ENCODE measurements at regions not wholly inside any gene's neighbourhood (a gene's known extent, or its start where the extent isn't known, plus 50 kb on each side); places are given as distances from the start of the nearest gene placed in this dataset.
"Not testable (repeated sequence)": the region's sequence is repeated elsewhere in the genome, so short reads cannot be mapped to it uniquely, and the experiment has no call there.

- H3K27me3 ChIP-seq (ENCODE audit: control insufficient read depth, insufficient read depth, low read length) = no peaks in the 10 kb centered on the region
- H3K27ac ChIP-seq (ENCODE audit: low read length) = no peak overlapping the region
- no peak for DNase-seq
- H3K36me3 ChIP-seq (ENCODE audit: control insufficient read depth, insufficient read depth, low read length) = no peaks in the 10 kb centered on the region
- no peaks in the 10 kb centered on the region for H3K4me1 ChIP-seq (ENCODE audit: control insufficient read depth, insufficient read depth, low read length)
- H3K9me3 ChIP-seq (replicated peaks; ENCODE audit: control insufficient read depth, low read depth, low read length) = no peaks in the 10 kb centered on the region
- no peak overlapping the region for H3K4me3 ChIP-seq (ENCODE audit: low read length)
- no CpG with 5 or more reads among the region's 4 CpGs for WGBS (ENCODE audit: insufficient coverage)
Measured at GRCh38 chr7:145831616-145832206, 284.9 kb upstream of the CNTNAP2 start.

GRCh38 chr7:145817687-145818086, 298.9 kb upstream of the CNTNAP2 start:
- Histone ChIP-seq H3K4me3 (ENCODE audit: low read length) (no peak overlapping the region), H3K9me3 (replicated peaks; ENCODE audit: control insufficient read depth, low read depth, low read length) (peaks cover 5% of the 10 kb centered on the region), H3K36me3 (ENCODE audit: control insufficient read depth, insufficient read depth, low read length) (no peaks in the 10 kb centered on the region), H3K27me3 (ENCODE audit: control insufficient read depth, insufficient read depth, low read length) (no peaks in the 10 kb centered on the region), H3K4me1 (ENCODE audit: control insufficient read depth, insufficient read depth, low read length) (no peaks in the 10 kb centered on the region), H3K27ac (ENCODE audit: low read length) (no peak overlapping the region)
- WGBS (ENCODE audit: insufficient coverage) = 84% methylated on average over 6 of the region's 8 CpGs
- DNase-seq = no peak

- H3K9me3 ChIP-seq (replicated peaks; ENCODE audit: control insufficient read depth, low read depth, low read length) = no peaks in the 10 kb centered on the region
- no peaks in the 10 kb centered on the region for H3K27me3 ChIP-seq (ENCODE audit: control insufficient read depth, insufficient read depth, low read length)
- H3K27ac ChIP-seq (ENCODE audit: low read length) = no peak overlapping the region
- H3K4me1 ChIP-seq (ENCODE audit: control insufficient read depth, insufficient read depth, low read length) = no peaks in the 10 kb centered on the region
- no peak for DNase-seq
- no peak overlapping the region for H3K4me3 ChIP-seq (ENCODE audit: low read length)
- H3K36me3 ChIP-seq (ENCODE audit: control insufficient read depth, insufficient read depth, low read length) = no peaks in the 10 kb centered on the region
Measured at GRCh38 chr7:145812218-145812617, 304.4 kb upstream of the CNTNAP2 start.

GRCh38 chr7:145805496-145805895, 311.1 kb upstream of the CNTNAP2 start:
- not testable (repeated sequence) for H3K9me3 ChIP-seq (replicated peaks; ENCODE audit: control insufficient read depth, low read depth, low read length); H3K36me3 ChIP-seq (ENCODE audit: control insufficient read depth, insufficient read depth, low read length); DNase-seq; H3K27me3 ChIP-seq (ENCODE audit: control insufficient read depth, insufficient read depth, low read length); H3K4me3 ChIP-seq (ENCODE audit: low read length); H3K4me1 ChIP-seq (ENCODE audit: control insufficient read depth, insufficient read depth, low read length); H3K27ac ChIP-seq (ENCODE audit: low read length)
- 73% methylated on average over 3 of the region's 3 CpGs for WGBS (ENCODE audit: insufficient coverage)

DNA sequence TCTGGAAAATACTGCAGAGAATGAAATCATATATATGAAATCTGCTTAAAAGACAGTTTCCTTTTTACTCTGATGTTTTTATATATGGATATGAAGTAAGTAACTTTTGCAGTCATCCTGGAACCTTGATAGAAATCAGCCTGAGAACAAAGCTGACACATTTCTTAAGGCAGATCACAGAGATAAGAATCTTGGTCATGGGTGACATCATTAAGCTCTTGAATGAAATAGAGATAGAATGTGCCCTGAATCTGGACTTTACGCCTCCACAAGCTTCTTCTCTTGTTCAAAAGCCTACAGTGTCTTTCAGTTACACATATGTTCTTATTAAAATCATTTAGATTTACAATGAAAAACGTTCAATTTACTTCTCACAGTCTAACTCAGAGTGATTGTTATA, 319.1 kb upstream of the CNTNAP2 start:
- H3K27ac ChIP-seq (ENCODE audit: low read length) = no peak overlapping the region
- no peak for DNase-seq
- H3K4me3 ChIP-seq (ENCODE audit: low read length) = no peak overlapping the region
- H3K9me3 ChIP-seq (replicated peaks; ENCODE audit: control insufficient read depth, low read depth, low read length) = no peaks in the 10 kb centered on the region
- H3K36me3 ChIP-seq (ENCODE audit: control insufficient read depth, insufficient read depth, low read length) = no peaks in the 10 kb centered on the region
- no peaks in the 10 kb centered on the region for H3K4me1 ChIP-seq (ENCODE audit: control insufficient read depth, insufficient read depth, low read length)
- H3K27me3 ChIP-seq (ENCODE audit: control insufficient read depth, insufficient read depth, low read length) = no peaks in the 10 kb centered on the region
- no CpG with 5 or more reads among the region's 2 CpGs for WGBS (ENCODE audit: insufficient coverage)

- DNase-seq = no peak
- no peak overlapping the region for H3K27ac ChIP-seq (ENCODE audit: low read length)
Measured at GRCh38 chr7:145795132-145795531, 321.5 kb upstream of the CNTNAP2 start.

DNA sequence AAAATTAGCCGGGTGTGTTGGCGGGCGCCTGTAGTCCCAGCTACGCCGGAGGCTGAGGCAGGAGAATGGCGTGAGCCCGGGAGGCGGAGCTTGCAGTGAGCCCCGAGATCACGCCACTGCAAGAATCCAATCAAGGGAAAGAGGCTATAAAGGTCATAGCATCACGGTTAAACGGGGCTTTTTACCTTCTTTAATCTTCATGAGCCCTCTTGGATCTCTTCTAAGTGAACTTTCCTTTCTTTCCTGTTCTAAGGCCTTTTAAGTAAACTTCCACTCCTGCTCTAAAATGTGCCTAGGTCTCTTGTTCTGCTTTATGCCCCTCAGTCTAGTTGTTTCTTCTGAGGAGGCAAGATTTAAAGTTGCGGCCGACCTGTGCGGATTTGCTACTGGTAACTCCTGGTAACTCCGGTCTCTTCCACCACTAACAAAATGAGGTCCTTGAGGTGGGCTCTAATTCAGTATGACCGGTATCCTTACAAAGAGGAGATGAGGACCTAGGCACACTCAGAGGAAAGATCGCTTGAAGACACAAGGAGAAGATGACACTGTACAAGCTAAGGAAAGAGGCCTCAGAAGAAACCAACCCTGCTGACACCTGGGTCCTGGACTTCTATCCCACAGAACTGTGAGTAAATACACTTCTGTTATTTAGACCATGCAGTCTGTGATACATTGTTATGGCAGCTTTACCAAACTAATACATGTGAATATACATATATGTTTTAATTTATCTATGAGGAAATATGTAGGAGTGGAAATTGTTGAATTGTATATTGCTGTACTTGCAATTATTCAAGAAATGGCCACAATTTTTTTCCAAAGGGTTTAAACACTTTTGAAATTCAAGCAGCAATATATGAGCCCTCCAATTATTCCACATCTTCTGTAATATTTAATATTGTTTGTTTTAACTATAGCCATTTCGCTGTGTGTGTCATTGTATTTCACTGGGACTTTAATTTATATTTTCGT, 331.5 kb upstream of the CNTNAP2 start:
- 91% methylated on average over 11 of the region's 20 CpGs for WGBS (ENCODE audit: insufficient coverage)
- H3K9me3 ChIP-seq (replicated peaks; ENCODE audit: control insufficient read depth, low read depth, low read length) = no peaks in the 10 kb centered on the region
- H3K27me3 ChIP-seq (ENCODE audit: control insufficient read depth, insufficient read depth, low read length) = no peaks in the 10 kb centered on the region
- no peaks in the 10 kb centered on the region for H3K36me3 ChIP-seq (ENCODE audit: control insufficient read depth, insufficient read depth, low read length)
- no peak overlapping the region for H3K4me3 ChIP-seq (ENCODE audit: low read length)
- H3K4me1 ChIP-seq (ENCODE audit: control insufficient read depth, insufficient read depth, low read length) = no peaks in the 10 kb centered on the region
- DNase-seq = no peak
- no peak overlapping the region for H3K27ac ChIP-seq (ENCODE audit: low read length)

More at GRCh38 chr7:145795132-145795531, 321.5 kb upstream of the CNTNAP2 start:
- Histone ChIP-seq H3K36me3 (ENCODE audit: control insufficient read depth, insufficient read depth, low read length) (no peaks in the 10 kb centered on the region), H3K9me3 (replicated peaks; ENCODE audit: control insufficient read depth, low read depth, low read length) (peaks cover 2% of the 10 kb centered on the region), H3K4me1 (ENCODE audit: control insufficient read depth, insufficient read depth, low read length) (no peaks in the 10 kb centered on the region), H3K4me3 (ENCODE audit: low read length) (no peak overlapping the region), H3K27me3 (ENCODE audit: control insufficient read depth, insufficient read depth, low read length) (no peaks in the 10 kb centered on the region)

GRCh38 chr7:145781388-145781787, 335.2 kb upstream of the CNTNAP2 start:
- not testable (repeated sequence) for H3K27ac ChIP-seq (ENCODE audit: low read length); H3K4me1 ChIP-seq (ENCODE audit: control insufficient read depth, insufficient read depth, low read length); H3K4me3 ChIP-seq (ENCODE audit: low read length); H3K27me3 ChIP-seq (ENCODE audit: control insufficient read depth, insufficient read depth, low read length); H3K36me3 ChIP-seq (ENCODE audit: control insufficient read depth, insufficient read depth, low read length); DNase-seq; H3K9me3 ChIP-seq (replicated peaks; ENCODE audit: control insufficient read depth, low read depth, low read length)
- no CpG with 5 or more reads among the region's 2 CpGs for WGBS (ENCODE audit: insufficient coverage)

GRCh38 chr7:145779140-145779539, 337.5 kb upstream of the CNTNAP2 start:
- Histone ChIP-seq H3K4me3 (ENCODE audit: low read length) (no peak overlapping the region), H3K27me3 (ENCODE audit: control insufficient read depth, insufficient read depth, low read length) (no peaks in the 10 kb centered on the region), H3K4me1 (ENCODE audit: control insufficient read depth, insufficient read depth, low read length) (no peaks in the 10 kb centered on the region), H3K36me3 (ENCODE audit: control insufficient read depth, insufficient read depth, low read length) (no peaks in the 10 kb centered on the region), H3K27ac (ENCODE audit: low read length) (no peak overlapping the region), H3K9me3 (replicated peaks; ENCODE audit: control insufficient read depth, low read depth, low read length) (no peaks in the 10 kb centered on the region)
- no CpG with 5 or more reads among the region's 2 CpGs for WGBS (ENCODE audit: insufficient coverage)
- DNase-seq = peak; percentile 14

- no peaks in the 10 kb centered on the region for H3K36me3 ChIP-seq (ENCODE audit: control insufficient read depth, insufficient read depth, low read length)
- no CpG with 5 or more reads among the region's 2 CpGs for WGBS (ENCODE audit: insufficient coverage)
Measured at GRCh38 chr7:145774777-145775176, 341.8 kb upstream of the CNTNAP2 start.

More at GRCh38 chr7:145774777-145775176, 341.8 kb upstream of the CNTNAP2 start:
- Histone ChIP-seq H3K27ac (ENCODE audit: low read length) (no peak overlapping the region), H3K9me3 (replicated peaks; ENCODE audit: control insufficient read depth, low read depth, low read length) (no peaks in the 10 kb centered on the region), H3K4me3 (ENCODE audit: low read length) (no peak overlapping the region), H3K4me1 (ENCODE audit: control insufficient read depth, insufficient read depth, low read length) (no peaks in the 10 kb centered on the region), H3K27me3 (ENCODE audit: control insufficient read depth, insufficient read depth, low read length) (no peaks in the 10 kb centered on the region)
- no peak for DNase-seq

Data from muscle of leg (tissue), 3 donors.